Heart left ventricle (tissue), 13 donors: ENCODE measurements at regions not wholly inside any gene's neighbourhood (a gene's known extent, or its start where the extent isn't known, plus 50 kb on each side); places are given as distances from the start of the nearest gene placed in this dataset.
"Not testable (repeated sequence)": the region's sequence is repeated elsewhere in the genome, so short reads cannot be mapped to it uniquely, and the experiment has no call there.

Experiments used
- POLR2A ChIP-seq, 2 donors: fragments of 450-650 bp; IDR thresholded peaks; one replicate each; pipeline ENCODE4 v1.6.1; 2017; ENCODE audit warnings: antibody characterized with exemption in 2 of 2, mild to moderate bottlenecking in 2 of 2, moderate library complexity in 2 of 2
- TF ChIP-seq, protein P1 (sequence below), 12 donors: fragments of 200-600 bp; sonication (generic) in 4 of 12; IDR thresholded peaks; one replicate each; pipeline versions ENCODE4 v1.5.0 to v1.8.0; 2018 to 2022; ENCODE audit warnings: antibody characterized with exemption in 12 of 12, mild to moderate bottlenecking in 5 of 12
- donor health status: ischemic (EF 13 %, LVEDD 7.1; RV severe dilation, severe dysfunction).
- donor health status: DM: no; HTN: yes; CAD: no.
- donor health status: DM: no; HTN: no; CAD: no.
- donor health status: ischemic (EF 25% LVEDD 6.9; RV normal size, moderate dysfunction).
- donor health status: ischemic (EF 25% LVEDD 5.7; RV mildly dilated, moderate dysfunction).
- donor health status: ischemic (EF 35%, LVEDD 5.7; RV mildly dilated, moderate dysfunction).
- donor health status: nonischemic (EF 11% LVEDD 7.7; RV severe dilation, severe dysfunction).
- donor health status: DM: yes; HTN: yes; CAD: no.
- donor health status: PGD.
- donor health status: ischemic (EF 29% LVEDD 5.4; RV normal size, mild dysfunction).
- donor health status: nonischemic (EF 23%, LVEDD 6.1; RV moderate dilation, normal function).

GRCh38 chr4:131352371-131352770 lies 1796.7 kb upstream of the PCDH10 start:
- TF ChIP-seq, protein P1, sequence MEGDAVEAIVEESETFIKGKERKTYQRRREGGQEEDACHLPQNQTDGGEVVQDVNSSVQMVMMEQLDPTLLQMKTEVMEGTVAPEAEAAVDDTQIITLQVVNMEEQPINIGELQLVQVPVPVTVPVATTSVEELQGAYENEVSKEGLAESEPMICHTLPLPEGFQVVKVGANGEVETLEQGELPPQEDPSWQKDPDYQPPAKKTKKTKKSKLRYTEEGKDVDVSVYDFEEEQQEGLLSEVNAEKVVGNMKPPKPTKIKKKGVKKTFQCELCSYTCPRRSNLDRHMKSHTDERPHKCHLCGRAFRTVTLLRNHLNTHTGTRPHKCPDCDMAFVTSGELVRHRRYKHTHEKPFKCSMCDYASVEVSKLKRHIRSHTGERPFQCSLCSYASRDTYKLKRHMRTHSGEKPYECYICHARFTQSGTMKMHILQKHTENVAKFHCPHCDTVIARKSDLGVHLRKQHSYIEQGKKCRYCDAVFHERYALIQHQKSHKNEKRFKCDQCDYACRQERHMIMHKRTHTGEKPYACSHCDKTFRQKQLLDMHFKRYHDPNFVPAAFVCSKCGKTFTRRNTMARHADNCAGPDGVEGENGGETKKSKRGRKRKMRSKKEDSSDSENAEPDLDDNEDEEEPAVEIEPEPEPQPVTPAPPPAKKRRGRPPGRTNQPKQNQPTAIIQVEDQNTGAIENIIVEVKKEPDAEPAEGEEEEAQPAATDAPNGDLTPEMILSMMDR (IDR thresholded peaks at IDR 0.05): not testable (repeated sequence)
- not testable (repeated sequence) for TF ChIP-seq POLR2A (IDR thresholded peaks at IDR 0.05)
